ENCODE measurements at regions not wholly inside any gene's neighbourhood (a gene's known extent, or its start where the extent isn't known, plus 50 kb on each side); places are given as distances from the start of the nearest gene placed in this dataset.

GRCh38 chr21:15397258-15397657 is 332.5 kb upstream of the NRIP1 start:
- DNase-seq = no peak

- no peak for DNase-seq
Observed at GRCh38 chr21:15400905-15401304, 328.9 kb upstream of the USP25 start.

GRCh38 chr21:15401331-15401730 is 328.5 kb upstream of the USP25 start:
- DNase-seq = no peak

- DNase-seq = no peak
Observed at GRCh38 chr21:15405214-15405613, 324.6 kb upstream of the USP25 start.

GRCh38 chr21:15406791-15407190 is 323.0 kb upstream of the USP25 start:
- no peak for DNase-seq

- DNase-seq = no peak
Observed at GRCh38 chr21:15407585-15407984, 322.2 kb upstream of the USP25 start.

GRCh38 chr21:15408089-15408488 is 321.7 kb upstream of the USP25 start:
- DNase-seq = no peak

GRCh38 chr21:15409031-15409430 is 320.8 kb upstream of the USP25 start:
- no peak for DNase-seq

GRCh38 chr21:15410853-15411252 is 318.9 kb upstream of the USP25 start:
- no peak for DNase-seq

- no peak for DNase-seq
Observed at GRCh38 chr21:15414057-15414456, 315.7 kb upstream of the USP25 start.

- no peak for DNase-seq
Observed at GRCh38 chr21:15415541-15416261, 314.1 kb upstream of the USP25 start.

- DNase-seq = no peak
Observed at GRCh38 chr21:15421441-15421881, 308.3 kb upstream of the USP25 start.

- no peak for DNase-seq
Observed at GRCh38 chr21:15421947-15422346, 307.8 kb upstream of the USP25 start.

GRCh38 chr21:15422783-15423182 is 307.0 kb upstream of the USP25 start:
- DNase-seq = no peak

GRCh38 chr21:15423676-15424445 is 305.9 kb upstream of the USP25 start:
- DNase-seq = no peak

GRCh38 chr21:15425049-15425448 is 304.7 kb upstream of the USP25 start:
- DNase-seq = no peak

GRCh38 chr21:15430023-15430422 is 299.8 kb upstream of the USP25 start:
- DNase-seq = no peak

- no peak for DNase-seq
Observed at GRCh38 chr21:15430577-15430976, 299.2 kb upstream of the USP25 start.

GRCh38 chr21:15431053-15431452 is 298.7 kb upstream of the USP25 start:
- no peak for DNase-seq

GRCh38 chr21:15433091-15433490 is 296.7 kb upstream of the USP25 start:
- no peak for DNase-seq

- DNase-seq = no peak
Observed at GRCh38 chr21:15434163-15434905, 295.4 kb upstream of the USP25 start.

- no peak for DNase-seq
Observed at GRCh38 chr21:15436031-15436430, 293.8 kb upstream of the USP25 start.

GRCh38 chr21:15437883-15438282 is 291.9 kb upstream of the USP25 start:
- no peak for DNase-seq

- DNase-seq = no peak
Observed at GRCh38 chr21:15439726-15440125, 290.1 kb upstream of the USP25 start.
